22Rv1 (cell line): ENCODE measurements at regions not wholly inside any gene's neighbourhood (a gene's known extent, or its start where the extent isn't known, plus 50 kb on each side); places are given as distances from the start of the nearest gene placed in this dataset.

Experiments
- ZFX ChIP-seq: fragments of 450-650 bp; IDR thresholded peaks from 2 replicates; pipeline ENCODE4 v1.6.1; 2017; ENCODE audit warnings: antibody characterized with exemption, borderline replicate concordance
- TF ChIP-seq, protein P1 (sequence below): fragments of 450-650 bp; IDR thresholded peaks from 2 replicates; pipeline ENCODE4 v1.5.1; 2017; ENCODE audit warnings: mild to moderate bottlenecking

DNA sequence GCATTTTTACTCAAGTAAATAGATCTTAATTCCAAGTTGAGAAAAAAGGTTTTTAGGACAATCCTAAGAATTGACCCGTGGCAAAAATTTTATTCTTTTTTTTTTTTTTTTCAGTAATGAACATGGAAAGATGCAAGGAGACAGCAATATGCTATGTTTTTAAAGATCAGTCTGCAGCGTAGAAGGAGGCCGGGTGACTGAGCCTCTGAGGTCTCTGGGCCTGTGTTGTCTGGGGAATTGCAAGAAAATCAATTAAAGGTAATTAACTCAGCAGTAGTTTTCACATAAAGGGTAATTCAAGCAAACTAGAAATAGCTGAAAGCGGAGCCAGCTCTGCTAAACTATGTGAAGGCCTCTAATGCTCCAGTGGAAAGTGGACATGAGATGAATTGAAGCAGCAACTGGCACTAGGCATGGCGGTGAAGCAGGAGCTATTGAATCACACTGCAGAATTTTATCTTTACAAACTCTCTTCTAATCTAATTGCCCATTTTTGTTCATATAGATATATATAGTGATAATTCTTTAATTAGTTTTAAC lies 285.2 kb upstream of the ITGA1 start:
- TF ChIP-seq, protein P1, sequence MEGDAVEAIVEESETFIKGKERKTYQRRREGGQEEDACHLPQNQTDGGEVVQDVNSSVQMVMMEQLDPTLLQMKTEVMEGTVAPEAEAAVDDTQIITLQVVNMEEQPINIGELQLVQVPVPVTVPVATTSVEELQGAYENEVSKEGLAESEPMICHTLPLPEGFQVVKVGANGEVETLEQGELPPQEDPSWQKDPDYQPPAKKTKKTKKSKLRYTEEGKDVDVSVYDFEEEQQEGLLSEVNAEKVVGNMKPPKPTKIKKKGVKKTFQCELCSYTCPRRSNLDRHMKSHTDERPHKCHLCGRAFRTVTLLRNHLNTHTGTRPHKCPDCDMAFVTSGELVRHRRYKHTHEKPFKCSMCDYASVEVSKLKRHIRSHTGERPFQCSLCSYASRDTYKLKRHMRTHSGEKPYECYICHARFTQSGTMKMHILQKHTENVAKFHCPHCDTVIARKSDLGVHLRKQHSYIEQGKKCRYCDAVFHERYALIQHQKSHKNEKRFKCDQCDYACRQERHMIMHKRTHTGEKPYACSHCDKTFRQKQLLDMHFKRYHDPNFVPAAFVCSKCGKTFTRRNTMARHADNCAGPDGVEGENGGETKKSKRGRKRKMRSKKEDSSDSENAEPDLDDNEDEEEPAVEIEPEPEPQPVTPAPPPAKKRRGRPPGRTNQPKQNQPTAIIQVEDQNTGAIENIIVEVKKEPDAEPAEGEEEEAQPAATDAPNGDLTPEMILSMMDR = no peak
- TF ChIP-seq ZFX = no peak
